Liver (tissue), 2 donors: ENCODE measurements at regions not wholly inside any gene's neighbourhood (a gene's known extent, or its start where the extent isn't known, plus 50 kb on each side); places are given as distances from the start of the nearest gene placed in this dataset.

Experiments
- CTCF ChIP-seq: fragments of 150-350 bp; IDR thresholded peaks from 2 replicates; pipeline ENCODE4 v1.5.1; 2017; ENCODE audit warnings: improper control_type of control experiment, low read depth, low read length; ENCODE audit not compliant: missing input control
- FOXA1 ChIP-seq: IDR thresholded peaks from 2 replicates; pipeline ENCODE4 v1.6.1; 2016; ENCODE audit warnings: antibody characterized with exemption
- FOXA2 ChIP-seq: IDR thresholded peaks from 2 replicates; pipeline ENCODE4 v1.6.1; 2016; ENCODE audit warnings: antibody characterized with exemption
- TF ChIP-seq, protein P1 (sequence below): IDR thresholded peaks from 2 replicates; pipeline ENCODE4 v1.6.1; 2016; ENCODE audit warnings: antibody characterized with exemption
- donor health status: healthy.

- TF ChIP-seq FOXA2 (no peak), CTCF (no peak), FOXA1 (no peak)
- TF ChIP-seq, protein P1, sequence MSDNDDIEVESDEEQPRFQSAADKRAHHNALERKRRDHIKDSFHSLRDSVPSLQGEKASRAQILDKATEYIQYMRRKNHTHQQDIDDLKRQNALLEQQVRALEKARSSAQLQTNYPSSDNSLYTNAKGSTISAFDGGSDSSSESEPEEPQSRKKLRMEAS, result no peak
Observed at GRCh38 chr18:76263046-76264005, 231.7 kb downstream of the ZNF516 start.
